HG03354 (cell line): ENCODE measurements at regions not wholly inside any gene's neighbourhood (a gene's known extent, or its start where the extent isn't known, plus 50 kb on each side); places are given as distances from the start of the nearest gene placed in this dataset.

Source experiments
- ATAC-seq: cut with Tn5 transposase; IDR thresholded peaks from one replicate; pipeline ENCODE4 v1.9.1; 2021; ENCODE audit warnings: mild to moderate bottlenecking; ENCODE audit not compliant: unreplicated experiment, poor library complexity, severe bottlenecking

DNA sequence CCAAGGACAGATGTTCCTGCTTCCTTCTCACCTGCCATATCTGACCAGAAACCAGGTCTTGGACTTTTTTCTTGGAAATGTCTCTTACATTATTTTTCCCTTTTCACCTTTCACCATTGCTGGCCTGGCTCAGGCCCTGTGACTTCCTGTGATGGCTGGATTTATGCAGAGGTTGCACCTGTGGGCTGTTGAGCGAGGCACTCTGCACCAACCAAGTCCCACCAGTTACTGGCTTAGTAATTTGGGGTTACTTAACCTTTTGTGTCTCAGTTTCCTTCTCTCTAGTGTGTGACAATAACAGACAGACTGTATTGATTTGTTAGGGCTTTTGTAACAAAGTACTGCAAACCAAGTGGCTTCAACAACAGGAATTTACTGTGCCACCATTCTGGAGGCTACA, 110.0 kb downstream of the INSIG2 start:
- no peak for ATAC-seq

DNA sequence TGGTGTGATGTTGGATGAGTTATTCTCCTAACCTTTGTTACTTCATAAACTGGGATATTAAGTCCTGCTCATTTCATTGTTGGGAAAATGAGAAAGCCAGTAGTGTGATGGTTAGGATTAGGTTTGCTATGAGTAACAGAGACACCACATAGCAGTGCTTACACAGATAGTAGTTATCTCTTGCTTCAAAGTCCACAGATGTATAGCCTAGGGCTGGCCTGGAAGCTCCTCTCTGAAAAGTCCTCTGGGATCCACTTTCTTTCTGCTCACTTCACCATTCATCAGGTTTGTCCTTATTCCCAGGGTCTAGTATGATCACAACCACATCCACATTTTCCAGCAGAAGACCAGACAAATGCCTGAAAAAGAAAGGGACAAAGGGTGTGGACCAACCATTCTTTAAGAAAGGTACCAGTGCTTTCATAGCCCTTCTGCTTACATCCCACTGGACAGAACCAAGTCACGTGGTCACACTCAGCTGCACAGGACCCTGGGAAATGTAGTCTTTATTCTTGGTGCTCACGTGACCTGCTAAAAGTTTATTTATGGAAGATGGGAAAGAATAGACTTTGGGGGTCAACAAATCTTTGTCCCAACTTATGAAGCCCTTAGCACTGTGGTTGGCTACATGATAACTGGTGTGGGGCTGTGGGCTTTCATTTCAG, 108.9 kb downstream of the INSIG2 start:
- ATAC-seq: peak; percentile 76

GRCh38 chr2:118190474-118190873, 102.2 kb downstream of the INSIG2 start:
- ATAC-seq: no peak

DNA sequence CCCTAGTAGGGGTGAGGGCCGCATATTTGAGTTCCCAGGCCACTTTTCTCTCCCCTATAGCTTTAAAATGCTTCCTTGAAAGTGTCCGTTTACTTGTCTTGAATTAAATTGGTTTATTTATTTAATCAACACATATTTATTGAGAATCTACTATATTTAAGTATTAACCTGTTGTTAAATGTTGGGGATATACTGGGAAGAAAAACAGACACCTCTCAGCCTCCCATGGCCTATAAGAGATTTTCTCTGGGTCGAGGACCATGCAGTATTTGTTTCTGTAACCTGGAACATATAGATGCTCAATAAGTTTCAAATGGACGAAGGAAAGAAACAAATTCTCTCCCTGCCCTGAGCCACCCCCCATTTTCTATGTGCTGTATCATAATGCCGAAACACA, 98.6 kb downstream of the INSIG2 start:
- ATAC-seq: no peak

DNA sequence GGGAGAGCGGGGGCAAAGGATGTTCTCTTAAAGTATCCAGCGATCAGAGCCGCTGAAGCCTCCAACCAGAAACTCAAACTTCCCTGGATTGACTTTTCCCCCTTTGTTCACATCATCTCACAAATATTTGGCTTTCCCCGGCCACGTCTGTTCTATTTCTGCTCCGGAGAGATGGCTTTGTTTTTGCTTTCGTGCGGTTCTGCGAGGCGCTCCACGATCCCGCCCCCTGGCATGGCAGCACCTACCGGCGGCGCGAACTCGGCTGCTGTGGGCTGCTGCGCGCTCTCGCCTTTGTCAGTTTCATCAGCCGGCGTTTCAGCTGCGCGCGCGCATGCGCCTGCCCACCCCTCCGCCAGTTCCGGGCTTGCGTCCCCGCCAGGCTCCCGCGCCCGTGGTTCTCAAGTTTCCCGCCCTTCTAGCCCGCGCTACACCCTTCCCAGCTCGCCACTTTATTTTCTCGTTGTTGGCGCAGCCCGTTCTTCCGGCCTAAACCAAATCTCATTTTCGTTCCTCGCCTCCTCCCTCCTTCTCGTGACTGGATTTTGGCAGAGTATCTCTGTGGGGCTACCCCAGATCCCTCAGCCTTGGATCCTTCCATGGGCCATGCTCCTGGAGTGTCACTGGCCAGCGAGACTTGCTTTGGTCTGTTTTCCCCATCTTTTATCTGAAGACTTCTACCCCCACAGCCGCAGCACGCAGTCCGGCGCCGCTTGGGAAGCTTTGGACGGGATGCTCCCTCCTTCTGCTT, 98.0 kb downstream of the INSIG2 start:
- ATAC-seq: peak; percentile 91

DNA sequence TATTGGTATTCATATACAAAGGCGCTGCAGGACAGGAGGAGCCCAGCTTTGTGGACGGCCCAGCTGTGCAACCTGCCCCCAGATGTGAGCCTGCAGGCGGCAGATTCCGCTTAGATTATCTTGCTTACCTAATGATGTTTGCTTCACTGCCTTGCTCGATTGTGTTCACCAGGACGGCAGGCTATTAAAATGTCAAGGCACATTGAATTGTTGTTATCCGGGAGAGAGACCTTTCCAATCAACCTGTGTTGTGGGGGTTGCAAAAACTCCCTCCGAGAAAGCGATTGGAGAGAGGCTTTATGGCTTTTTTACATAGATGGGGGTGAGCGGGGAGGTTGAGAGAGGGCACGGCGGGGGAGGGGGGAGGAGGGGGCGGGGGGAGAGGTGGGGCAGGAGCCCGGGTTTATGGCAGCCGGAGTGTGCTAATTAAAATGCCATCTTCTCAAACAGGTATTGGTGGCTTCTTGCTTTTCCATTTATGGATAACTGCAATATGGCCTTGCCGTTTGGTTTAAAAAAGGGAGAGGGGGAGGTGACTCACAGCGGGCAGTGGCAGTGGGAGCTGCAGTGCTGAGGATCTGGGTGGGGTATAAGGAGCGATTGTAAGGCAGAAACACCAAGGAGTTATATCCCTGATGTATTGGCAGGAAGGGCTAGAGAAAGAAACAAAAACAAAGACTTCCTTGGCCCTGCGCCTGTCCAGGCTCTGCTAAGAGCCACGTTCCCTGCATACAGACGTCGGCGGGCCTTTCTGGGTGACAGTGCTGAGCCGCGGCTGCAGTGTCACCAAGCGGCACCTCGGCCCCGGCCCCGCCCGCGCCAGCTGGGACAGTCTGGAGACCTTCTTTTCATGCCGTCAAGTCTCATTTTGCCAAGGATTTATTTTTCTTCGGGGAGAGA, 97.2 kb downstream of the INSIG2 start:
- ATAC-seq: peak; percentile 87

- ATAC-seq: no peak
Measured at GRCh38 chr2:118183381-118183780, 95.1 kb downstream of the INSIG2 start.

- no peak for ATAC-seq
Measured at GRCh38 chr2:118179445-118179844, 91.2 kb downstream of the INSIG2 start.

DNA sequence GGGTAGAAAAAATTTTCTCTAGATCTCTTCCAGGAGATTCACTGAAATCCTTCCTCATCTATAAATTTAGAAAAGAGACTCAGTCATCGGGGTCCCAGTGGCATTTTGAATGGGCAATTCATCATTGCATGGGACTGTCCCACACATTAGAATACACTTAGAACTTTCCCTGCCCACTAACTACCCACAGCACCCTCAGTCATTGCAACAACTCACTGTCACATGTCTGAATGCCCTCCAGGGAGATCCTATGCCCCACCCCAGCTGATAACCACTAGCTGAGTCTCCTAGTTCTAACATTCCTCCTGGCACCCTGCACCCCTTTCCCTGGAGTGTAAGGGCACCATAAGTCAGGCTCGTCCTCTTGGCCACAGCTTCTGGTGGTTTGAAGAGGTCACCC, 89.6 kb downstream of the INSIG2 start:
- ATAC-seq: no peak

DNA sequence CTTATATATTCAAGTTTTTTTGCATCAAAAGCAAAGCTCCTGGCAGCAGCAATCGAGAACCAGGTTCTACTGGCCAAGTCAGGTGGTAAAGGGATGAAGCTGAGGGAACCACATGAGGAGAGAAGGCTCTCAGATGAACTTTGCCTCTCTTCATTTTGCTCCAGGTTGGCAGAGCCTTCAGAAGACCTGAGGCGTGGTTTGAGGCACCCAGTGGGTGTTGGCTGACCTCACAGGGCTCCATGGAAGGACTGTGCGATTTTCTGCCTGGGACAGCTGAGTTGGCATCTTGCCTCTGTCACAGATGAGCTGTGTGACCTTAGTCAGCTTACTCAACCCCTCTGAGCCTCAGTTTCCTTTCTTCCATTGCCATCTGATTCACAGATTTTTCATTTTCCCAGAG, 89.0 kb downstream of the INSIG2 start:
- no peak for ATAC-seq

GRCh38 chr2:118176601-118177000, 88.3 kb downstream of the INSIG2 start:
- ATAC-seq: no peak

DNA sequence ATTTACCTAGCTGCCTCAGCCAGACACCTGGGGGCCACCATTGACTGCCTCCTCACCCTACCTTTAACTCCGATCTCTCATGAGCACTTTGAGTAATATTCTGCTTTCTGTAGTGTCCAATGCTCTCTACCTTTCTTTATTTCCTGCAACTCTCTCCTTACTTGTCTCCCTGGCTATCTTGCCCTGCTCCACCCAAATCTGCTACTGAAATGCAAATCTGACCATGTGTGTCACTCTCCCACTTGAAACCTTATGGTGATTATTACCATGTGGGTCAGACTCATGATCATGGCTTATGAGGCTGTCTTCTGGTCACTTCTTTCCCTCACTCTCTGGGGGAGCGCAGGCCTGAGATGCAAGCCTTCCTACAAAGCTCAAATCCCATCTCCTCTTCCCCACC, 83.3 kb downstream of the INSIG2 start:
- no peak for ATAC-seq

DNA sequence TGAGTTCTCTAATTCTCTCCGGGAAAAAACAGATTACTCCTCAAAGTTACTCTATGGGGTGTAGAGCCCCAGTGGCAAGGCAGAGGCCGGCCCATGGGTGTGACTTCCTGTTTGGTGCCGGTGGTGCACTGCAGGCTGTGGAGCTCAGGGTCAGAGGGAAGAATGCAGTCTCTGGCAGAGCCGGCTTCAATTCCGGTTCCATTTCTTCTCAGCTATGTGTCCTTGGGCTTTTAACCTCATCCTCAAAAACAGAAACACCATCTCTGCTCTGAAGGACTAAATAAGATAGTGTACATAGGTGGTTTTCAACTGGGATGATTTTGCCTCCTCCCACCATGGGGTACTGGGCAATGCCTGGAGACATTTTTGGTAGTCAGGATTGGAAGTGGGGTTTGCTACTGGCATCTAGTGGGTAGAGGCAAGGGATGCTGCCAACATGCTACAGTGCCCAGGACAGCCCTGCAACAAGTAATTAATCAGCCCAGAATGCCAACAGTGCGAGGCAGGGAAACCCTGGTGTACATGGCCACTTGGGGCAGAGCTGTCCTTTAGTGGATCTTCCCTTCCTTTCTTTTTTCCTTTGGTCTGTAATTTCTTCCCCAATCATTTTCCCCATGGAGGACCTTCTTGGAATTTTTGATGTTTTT, 81.2 kb downstream of the INSIG2 start:
- ATAC-seq: peak; percentile 52

GRCh38 chr2:118168615-118169014, 80.3 kb downstream of the INSIG2 start:
- no peak for ATAC-seq

DNA sequence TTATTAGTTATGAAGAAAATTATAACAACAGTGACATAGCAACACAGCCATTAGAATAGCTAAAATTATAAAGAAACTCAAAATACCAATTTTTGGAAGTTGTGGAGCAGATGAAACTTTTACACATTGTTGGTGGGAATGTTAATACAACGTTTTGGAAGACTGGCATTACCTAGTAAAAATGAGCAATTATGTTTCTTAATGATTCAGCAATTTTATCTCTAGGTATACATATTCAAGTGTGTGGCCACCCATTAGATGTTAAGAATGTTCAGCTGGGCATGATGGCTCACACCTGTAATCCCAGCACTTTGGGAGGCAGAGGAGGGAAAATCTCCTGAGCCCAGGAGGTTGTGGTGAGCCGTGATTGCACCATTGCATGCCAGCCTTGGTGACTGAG, 78.8 kb downstream of the INSIG2 start:
- ATAC-seq: no peak

DNA sequence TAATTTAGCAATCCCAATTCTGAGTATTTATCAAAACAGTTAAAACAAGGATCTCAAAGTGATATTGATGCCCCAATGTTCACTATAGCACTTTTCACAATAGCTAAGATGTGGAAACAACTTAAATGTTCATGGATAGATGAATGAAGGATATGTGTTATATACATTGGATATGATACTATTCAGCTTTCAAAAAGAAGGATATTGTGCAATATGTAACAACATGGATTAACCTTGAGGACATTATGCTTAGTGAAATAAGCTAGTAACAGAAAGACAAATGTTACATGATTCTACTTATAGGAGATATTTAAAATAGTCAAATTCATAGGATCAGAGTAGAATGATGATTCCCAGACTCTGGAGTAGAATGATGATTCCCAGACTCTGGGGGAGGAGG, 78.0 kb downstream of the INSIG2 start:
- ATAC-seq: no peak

DNA sequence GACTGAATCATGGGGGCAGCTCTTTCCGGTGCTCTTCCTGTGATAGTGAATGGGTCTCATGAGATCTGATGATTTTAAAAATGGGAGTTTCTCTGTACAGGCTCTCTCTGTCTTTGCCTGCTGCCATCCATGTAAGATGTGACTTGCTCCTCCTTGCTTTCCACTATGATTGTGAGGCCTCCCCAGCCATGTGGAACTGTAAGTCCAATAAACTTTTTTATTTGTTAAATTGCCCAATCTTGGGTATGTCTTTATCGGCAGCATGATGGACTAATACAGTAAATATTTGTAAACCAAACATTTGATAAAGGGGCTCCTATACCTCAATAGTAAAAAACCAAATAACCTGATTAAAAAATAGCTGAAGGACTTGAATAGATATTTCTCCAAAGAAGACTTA, 77.3 kb downstream of the INSIG2 start:
- no peak for ATAC-seq
